ENCODE measurements at regions not wholly inside any gene's neighbourhood (a gene's known extent, or its start where the extent isn't known, plus 50 kb on each side); places are given as distances from the start of the nearest gene placed in this dataset.
"Not testable (repeated sequence)": the region's sequence is repeated elsewhere in the genome, so short reads cannot be mapped to it uniquely, and the experiment has no call there.

- not testable (repeated sequence) for DNase-seq (ENCODE audit: low read depth, low spot score)
Measured at GRCh38 chr12:14032191-14032590, 50.8 kb upstream of the GRIN2B start.

GRCh38 chr12:14043776-14044175 lies 62.4 kb upstream of the GRIN2B start:
- DNase-seq (ENCODE audit: low read depth, low spot score): no peak

DNA sequence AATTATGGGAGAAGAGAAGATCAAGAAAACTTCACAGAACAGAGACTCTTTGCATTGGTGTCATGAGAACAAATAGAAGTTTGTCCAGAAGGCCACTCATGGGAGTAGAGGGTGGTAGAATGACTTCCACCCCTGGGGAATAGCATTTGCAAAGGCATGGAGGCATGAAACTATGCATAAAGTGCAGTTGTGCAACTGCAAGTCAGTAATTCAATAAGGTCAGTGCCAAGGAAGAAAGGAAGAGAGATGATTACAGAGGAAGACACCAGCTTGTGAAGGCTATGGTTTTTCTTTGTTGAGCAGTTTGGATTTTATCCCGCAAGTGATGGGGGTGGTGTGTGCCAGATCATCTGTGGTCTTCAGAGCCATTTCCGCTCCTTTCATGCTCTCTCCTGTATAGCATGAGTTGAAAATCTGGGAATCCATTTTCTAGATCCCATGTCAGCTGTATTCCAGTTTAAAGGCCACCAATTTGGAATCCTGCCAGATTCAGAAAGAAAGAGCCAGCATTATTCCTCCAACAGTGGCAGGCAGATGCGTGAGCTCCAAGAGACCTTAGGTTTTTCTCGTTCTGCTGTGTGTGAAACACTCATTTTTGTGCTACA lies 67.6 kb upstream of the GRIN2B start:
- DNase-seq (ENCODE audit: low read depth, low spot score): no peak

- no peak for DNase-seq (ENCODE audit: low read depth, low spot score)
Measured at GRCh38 chr12:14057895-14058294, 76.5 kb upstream of the GRIN2B start.

DNA sequence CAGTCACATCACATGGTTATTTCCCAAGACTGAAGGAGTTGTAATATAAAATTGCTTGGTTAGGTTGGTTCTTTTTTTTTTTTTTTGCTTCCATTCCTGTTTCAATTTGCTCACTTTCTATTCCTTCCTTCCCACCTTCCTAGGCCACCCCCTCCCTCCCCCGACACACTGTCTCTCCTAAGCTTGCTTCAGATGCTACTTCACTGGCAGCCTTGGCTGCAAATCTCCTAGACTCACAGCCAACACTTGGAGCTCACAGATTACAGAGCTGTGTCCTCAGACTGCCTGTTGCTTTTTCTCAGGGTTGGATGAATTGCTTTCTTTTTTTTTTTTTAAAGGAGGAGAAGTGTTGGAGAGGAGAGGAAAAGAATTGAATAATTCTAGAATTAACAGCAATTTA lies 77.3 kb upstream of the GRIN2B start:
- DNase-seq (ENCODE audit: low read depth, low spot score): no peak

DNA sequence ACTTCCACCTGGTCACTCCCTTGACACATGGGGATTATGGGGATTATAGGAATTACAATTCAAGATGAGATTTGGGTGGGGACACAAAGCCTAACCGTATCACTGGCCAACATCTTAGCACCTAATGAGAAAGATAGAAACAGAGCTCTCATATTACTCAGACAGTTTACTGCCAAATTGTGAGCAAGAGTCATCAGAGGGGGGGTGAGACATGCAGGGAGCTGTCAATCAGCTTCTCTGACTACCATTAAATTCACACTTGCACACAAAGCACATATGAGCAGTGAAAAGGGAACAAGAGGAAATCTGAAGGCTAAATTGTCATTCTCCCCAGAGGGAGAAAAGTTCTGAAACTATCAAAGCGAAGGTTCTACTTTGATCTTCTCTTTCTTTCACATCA lies 78.1 kb upstream of the GRIN2B start:
- DNase-seq (ENCODE audit: low read depth, low spot score): no peak

DNA sequence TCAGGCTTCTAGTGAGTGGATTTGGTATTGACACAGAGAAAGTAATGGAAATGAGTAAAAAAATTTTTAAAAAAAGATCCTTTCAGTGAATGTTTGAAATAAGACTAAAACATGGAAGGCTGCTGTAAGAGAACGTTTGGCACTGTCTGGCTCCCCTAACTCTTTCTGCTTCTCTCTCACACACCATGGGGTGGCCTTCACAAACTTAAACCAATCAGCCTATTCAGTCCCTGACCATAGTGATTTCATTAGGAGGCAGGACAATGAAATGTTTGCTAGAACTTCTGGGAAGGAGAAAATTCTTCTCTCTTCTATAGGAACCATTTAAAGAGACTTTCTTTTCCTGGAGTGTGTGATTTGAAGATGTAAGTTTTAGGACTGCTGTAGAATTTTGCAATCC lies 84.2 kb upstream of the GRIN2B start:
- no peak for DNase-seq (ENCODE audit: low read depth, low spot score)

- DNase-seq (ENCODE audit: low read depth, low spot score): no peak
Measured at GRCh38 chr12:14066021-14066420, 84.6 kb upstream of the GRIN2B start.

GRCh38 chr12:14068961-14069360 lies 87.6 kb upstream of the GRIN2B start:
- no peak for DNase-seq (ENCODE audit: low read depth, low spot score)

DNA sequence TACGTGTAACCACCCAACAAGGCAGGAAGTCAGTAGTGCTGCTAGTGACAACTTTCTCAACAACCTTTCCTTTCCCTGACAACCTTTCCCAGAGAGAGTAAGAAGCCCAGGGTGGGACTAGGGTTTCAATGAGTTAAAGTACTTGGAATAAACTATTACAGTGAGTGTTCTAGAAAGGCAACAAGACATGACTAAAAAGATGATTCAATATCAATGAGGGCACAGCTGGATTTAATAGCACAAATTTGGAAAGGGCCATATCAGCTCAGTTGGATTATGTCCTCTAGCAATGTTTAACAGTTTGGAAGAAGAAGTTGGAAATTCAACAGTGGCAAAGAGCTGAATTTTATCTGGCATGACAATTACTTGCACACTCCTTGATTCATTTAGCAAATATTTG lies 90.4 kb upstream of the GRIN2B start:
- DNase-seq (ENCODE audit: low read depth, low spot score): no peak

DNA sequence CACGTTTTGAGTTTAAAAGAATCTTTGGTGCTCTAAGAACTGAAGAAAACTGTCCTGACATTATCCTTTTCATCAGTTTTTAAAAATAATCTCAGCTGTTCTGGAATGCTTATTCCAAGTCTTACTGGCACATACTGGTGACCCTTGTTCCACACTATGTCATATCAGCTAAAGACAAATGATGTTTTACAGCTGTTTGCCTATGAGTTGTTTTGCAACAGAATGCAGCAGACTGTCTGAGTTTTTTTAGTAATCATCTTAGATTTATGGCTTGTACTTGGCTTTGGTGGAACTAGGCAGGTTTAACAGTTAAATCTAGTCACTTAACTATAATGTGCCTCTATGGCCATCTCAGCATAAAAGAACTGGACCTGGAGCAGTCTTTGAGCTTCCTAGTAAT lies 91.6 kb upstream of the GRIN2B start:
- DNase-seq (ENCODE audit: low read depth, low spot score): no peak

DNA sequence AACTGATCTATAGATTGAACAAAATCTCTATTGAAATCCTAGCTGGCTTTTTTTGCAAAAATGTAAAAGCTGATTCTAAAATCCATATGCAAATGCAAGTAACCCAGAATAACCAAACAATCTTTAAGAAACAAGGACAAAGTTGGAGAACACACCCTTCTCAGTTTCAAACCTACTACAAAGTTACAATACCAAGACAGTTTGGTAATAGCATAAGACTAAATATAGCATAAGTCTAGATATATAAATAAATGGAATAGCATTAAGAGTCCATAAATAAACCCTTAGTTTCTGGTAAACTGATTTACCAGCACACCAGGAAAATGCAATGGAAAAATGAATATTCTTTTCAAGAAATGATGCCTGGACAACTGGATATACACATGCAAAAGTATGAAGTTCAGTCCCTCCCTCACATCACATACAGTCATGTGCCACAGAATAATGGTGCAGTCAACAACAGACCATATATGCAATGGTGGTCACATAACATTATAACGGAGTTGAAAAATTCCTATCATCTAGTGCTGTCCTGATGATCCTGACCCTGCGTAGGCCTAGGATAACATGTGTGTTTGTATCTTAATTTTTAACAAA lies 94.5 kb upstream of the GRIN2B start:
- no peak for DNase-seq (ENCODE audit: low read depth, low spot score)

GRCh38 chr12:14076538-14076937 lies 95.1 kb upstream of the GRIN2B start:
- DNase-seq (ENCODE audit: low read depth, low spot score): no peak

DNA sequence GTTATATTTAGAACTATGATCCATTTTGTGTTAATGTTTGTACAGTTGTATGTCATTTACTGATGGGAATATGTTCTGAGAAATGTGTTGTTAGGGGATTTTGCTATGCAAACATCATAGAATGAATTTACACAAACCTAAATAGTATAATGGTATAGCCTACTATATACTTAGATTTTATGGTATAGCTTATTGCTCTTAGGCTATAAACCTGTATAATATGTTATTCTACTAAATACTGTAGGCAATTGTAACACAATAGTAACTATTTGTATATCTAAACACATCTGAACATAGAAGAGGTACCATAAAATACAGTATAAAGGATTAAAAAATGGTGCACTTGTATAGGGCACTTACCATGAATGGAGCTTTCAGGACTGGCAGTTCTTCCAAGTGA lies 105.4 kb upstream of the GRIN2B start:
- DNase-seq (ENCODE audit: low read depth, low spot score): no peak

DNA sequence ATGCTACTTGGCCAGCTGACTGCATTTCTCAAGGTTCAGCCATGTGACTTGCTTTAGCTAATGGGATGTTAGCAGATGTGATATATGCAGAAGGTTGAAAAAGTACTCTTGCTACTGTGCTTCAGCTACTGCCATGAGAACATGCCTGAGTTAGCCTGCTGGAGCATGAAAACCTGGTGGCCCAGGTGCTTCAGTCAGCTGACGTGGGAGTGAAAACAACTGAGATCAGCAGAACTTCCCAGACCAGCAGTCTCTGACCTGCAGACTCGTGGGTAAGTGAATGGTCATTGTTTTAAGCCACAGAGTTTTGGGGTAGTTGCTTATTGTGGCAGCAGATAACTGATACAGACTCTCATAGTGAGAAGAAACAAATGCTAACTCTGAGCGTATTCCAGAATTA lies 118.6 kb upstream of the GRIN2B start:
- DNase-seq (ENCODE audit: low read depth, low spot score): no peak

DNA sequence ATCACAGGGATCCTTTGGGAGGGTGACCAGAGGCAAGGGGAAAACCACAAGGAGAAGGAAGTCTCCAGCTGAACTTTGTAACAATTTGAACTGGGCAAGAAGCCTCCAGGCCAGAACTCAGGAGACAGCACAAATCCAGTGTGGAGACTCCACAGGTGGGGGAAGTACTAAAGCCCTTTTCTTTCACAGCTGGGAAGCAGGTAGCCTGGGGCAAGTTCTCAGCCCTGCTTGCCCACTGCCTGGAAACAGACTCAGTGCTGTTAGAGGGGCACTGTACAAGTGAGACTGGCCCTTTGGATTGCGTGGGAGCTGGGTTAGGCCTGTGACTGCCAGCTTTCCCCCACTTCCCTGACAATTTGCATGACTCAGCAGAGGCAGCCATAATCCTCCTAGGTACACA lies 120.2 kb upstream of the GRIN2B start:
- not testable (repeated sequence) for DNase-seq (ENCODE audit: low read depth, low spot score)

DNA sequence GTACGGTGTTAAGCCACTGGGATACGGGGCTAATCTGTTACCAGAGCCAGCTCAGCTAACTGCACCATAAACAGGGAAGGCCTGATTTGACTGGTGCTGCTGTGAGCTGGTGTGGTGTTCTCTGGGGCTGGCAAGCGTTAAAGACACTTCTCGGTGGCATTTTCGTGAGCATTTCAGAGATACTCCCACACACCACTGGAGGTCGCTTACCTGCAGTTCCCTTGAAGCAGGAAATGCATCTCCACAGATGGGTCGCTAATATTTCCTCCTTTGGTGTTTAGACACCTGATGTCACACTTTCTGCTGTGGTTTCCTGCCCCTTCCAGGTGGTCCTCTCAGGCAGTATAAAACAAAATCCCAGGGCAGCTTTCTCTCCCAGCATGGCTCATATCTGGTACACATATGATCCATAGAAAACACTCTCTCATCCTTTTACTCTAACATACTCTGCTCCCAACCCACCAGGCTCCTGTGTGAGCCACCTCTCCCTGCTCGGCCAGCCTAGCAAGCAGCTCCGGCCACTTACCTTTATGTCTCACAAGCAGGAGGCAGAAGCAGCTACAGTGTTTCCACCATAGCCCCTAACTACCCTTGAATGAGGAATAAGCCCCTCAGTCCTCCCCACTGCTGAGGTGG lies 129.9 kb upstream of the GRIN2B start:
- DNase-seq (ENCODE audit: low read depth, low spot score): no peak

GRCh38 chr12:14113031-14113430 lies 131.6 kb upstream of the GRIN2B start:
- DNase-seq (ENCODE audit: low read depth, low spot score): no peak

GRCh38 chr12:14126692-14127091 lies 145.3 kb upstream of the GRIN2B start:
- no peak for DNase-seq (ENCODE audit: low read depth, low spot score)

GRCh38 chr12:14129611-14130195 lies 148.3 kb upstream of the GRIN2B start:
- no peak for DNase-seq (ENCODE audit: low read depth, low spot score)

DNA sequence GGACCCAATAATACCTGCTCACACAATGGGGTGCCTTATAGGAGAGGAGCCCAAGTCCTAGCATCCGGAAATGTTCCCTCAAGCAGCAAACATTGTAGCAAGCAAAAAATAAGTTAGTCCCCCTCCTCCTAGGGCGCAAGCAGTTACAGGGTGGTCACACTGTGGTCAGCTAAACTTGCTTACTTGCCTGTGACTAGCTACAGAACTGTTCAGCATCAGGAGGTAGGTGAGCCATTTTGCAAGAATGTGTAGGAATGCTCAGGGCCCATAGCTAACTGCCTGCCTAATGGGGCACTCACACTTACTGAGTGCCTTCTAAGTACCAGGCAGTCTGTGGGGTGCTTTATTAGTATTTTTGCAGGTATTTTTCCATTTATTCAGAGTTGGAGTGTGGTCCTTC lies 154.6 kb upstream of the GRIN2B start:
- DNase-seq (ENCODE audit: low read depth, low spot score): no peak

- DNase-seq (ENCODE audit: low read depth, low spot score): no peak
Measured at GRCh38 chr12:14138495-14138894, 157.1 kb upstream of the GRIN2B start.
